Retinal pigment epithelial cell (primary cell): ENCODE measurements at regions not wholly inside any gene's neighbourhood (a gene's known extent, or its start where the extent isn't known, plus 50 kb on each side); places are given as distances from the start of the nearest gene placed in this dataset.
A peak's percentile ranks its signal among the peaks of the same experiment; 100 is the strongest.

Experiments
- DNase-seq: peaks from one replicate; pipeline ENCODE4 v3.0.0-alpha.2; 2010; ENCODE audit warnings: low read depth
- H3K4me3 ChIP-seq: 2 replicates; pipeline ENCODE4 v1.5.1; 2011; ENCODE audit warnings: mild to moderate bottlenecking, low read length, control low read depth, moderate library complexity
- TF ChIP-seq, protein P1 (sequence below): conservative IDR thresholded peaks from 2 replicates; pipeline ENCODE4 v1.5.1; 2011; ENCODE audit warnings: low read depth, low read length, control low read depth, inconsistent platforms

GRCh38 chr6:170483413-170483812, 69.7 kb downstream of the PSMB1 start:
- TF ChIP-seq, protein P1, sequence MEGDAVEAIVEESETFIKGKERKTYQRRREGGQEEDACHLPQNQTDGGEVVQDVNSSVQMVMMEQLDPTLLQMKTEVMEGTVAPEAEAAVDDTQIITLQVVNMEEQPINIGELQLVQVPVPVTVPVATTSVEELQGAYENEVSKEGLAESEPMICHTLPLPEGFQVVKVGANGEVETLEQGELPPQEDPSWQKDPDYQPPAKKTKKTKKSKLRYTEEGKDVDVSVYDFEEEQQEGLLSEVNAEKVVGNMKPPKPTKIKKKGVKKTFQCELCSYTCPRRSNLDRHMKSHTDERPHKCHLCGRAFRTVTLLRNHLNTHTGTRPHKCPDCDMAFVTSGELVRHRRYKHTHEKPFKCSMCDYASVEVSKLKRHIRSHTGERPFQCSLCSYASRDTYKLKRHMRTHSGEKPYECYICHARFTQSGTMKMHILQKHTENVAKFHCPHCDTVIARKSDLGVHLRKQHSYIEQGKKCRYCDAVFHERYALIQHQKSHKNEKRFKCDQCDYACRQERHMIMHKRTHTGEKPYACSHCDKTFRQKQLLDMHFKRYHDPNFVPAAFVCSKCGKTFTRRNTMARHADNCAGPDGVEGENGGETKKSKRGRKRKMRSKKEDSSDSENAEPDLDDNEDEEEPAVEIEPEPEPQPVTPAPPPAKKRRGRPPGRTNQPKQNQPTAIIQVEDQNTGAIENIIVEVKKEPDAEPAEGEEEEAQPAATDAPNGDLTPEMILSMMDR, result no peak
- H3K4me3 ChIP-seq, result no peak overlapping the region
- DNase-seq, result no peak

GRCh38 chr6:170480050-170480692, 72.9 kb downstream of the PSMB1 start:
- TF ChIP-seq, protein P1, result peak; percentile 22
- H3K4me3 ChIP-seq, result no peak overlapping the region
- no peak for DNase-seq

GRCh38 chr6:170476360-170476759, 76.7 kb downstream of the PSMB1 start:
- TF ChIP-seq, protein P1, result no peak
- no peak overlapping the region for H3K4me3 ChIP-seq
- DNase-seq, result no peak

GRCh38 chr6:170475118-170475517, 78.0 kb downstream of the PSMB1 start:
- TF ChIP-seq, protein P1, result no peak
- no peak for DNase-seq
- H3K4me3 ChIP-seq, result no peak overlapping the region

DNA sequence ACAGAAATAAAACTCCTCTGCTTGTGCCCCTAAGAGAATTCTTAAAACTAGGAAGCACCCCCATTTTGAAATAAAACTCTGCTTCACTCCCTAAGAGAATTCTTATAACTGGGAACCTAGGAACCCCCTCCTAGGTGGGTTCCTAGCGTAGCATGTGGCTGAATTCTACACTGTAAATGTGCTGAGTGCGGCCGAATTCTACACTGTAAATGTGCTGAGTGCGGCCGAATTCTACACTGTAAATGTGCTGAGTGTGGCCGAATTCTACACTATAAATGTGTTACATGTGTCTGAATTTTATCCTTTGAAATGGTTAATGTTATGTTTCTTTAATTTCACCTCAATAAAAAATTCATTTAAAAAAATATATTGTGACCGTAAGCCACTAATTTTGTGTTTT, 79.3 kb downstream of the PSMB1 start:
- TF ChIP-seq, protein P1, result no peak
- H3K4me3 ChIP-seq, result no peak overlapping the region
- DNase-seq, result no peak

DNA sequence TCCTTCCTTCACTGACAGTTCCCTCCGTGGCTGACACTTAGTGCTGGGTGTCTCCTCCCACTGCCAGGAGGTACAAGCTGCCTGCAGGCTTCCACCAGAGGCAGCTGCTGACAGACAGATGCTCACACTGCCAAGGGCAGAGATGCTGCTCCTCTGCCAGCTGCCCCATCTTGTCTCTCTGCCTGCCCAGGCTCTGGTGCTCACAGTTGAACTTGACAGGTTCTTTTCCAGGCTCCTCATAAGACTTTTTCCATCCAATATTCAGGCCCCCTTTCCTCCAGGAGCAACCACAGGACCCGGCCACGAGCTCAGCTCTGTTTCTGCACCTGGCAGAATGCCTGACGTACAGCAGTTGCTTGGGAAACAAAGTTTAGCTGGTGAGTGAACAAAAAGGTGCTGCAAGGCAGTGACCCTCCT, 79.8 kb downstream of the PSMB1 start:
- H3K4me3 ChIP-seq, result no peak overlapping the region
- no peak for DNase-seq
- TF ChIP-seq, protein P1, result no peak

DNA sequence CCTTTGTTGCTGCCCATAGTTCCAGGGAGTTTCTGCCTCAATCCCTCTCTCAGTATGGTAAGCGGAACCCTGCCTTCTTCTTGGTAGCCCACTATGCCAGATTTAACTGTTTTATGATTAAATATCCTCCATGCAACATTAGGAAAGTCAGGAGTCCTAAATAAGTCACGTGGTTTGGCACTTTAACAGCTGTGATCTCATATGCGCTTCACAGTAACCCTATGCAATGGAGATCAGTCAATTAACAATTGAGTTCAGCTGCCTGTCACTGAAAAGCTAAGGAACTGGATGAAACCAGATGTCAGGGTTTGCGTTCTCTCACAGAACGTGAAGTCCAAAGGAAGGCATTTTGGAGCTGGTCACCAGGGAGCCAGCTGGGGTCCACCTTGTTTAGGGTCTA, 81.6 kb downstream of the PSMB1 start:
- no peak for DNase-seq
- no peak overlapping the region for H3K4me3 ChIP-seq
- TF ChIP-seq, protein P1, result no peak
